HAP-1 (cell line): ENCODE measurements at regions not wholly inside any gene's neighbourhood (a gene's known extent, or its start where the extent isn't known, plus 50 kb on each side); places are given as distances from the start of the nearest gene placed in this dataset.

Source experiments
- DNase-seq, 2 experiments: peaks; one replicate each; pipeline ENCODE4 v3.0.0-alpha.2; 2016 to 2020; ENCODE audit warnings: low spot score in 2 of 2
- H3K27me3 ChIP-seq: fragments of 250-450 bp; sonication (Bioruptor Pico); 2 replicates; pipeline ENCODE4 v1.5.1; 2020; ENCODE audit warnings: low read depth, mild to moderate bottlenecking, moderate library complexity
- H3K36me3 ChIP-seq: fragments of 250-450 bp; sonication (Bioruptor Pico); replicated peaks from 2 replicates; pipeline ENCODE4 v1.5.1; 2020; ENCODE audit warnings: mild to moderate bottlenecking
- H3K4me1 ChIP-seq: fragments of 250-450 bp; sonication (Bioruptor Pico); 2 replicates; pipeline ENCODE4 v1.5.1; 2020; ENCODE audit warnings: mild to moderate bottlenecking
- H3K4me3 ChIP-seq: fragments of 250-450 bp; sonication (Bioruptor Pico); 2 replicates; pipeline ENCODE4 v1.5.1; 2020; ENCODE audit warnings: mild to moderate bottlenecking, moderate library complexity
- H3K9me3 ChIP-seq: fragments of 250-450 bp; sonication (Bioruptor Pico); 2 replicates; pipeline ENCODE4 v1.5.1; 2020; ENCODE audit warnings: mild to moderate bottlenecking, moderate library complexity
- in situ Hi-C: fragments of 300-500 bp; cut with MboI; formaldehyde crosslinking; loops from 3 replicates; pipeline ENCODE4 v1.14.3; 2020; ENCODE audit warnings: low sequenced_read_pairs, inconsistent platforms, mixed read lengths

- H3K4me3 ChIP-seq = no peak overlapping the region
- no peaks in the 10 kb centered on the region for H3K27me3 ChIP-seq
- H3K4me1 ChIP-seq = no peaks in the 10 kb centered on the region
- no peak for DNase-seq
- in situ Hi-C loops = no loop called here
- H3K9me3 ChIP-seq = no peaks in the 10 kb centered on the region
- H3K36me3 ChIP-seq = no peaks in the 10 kb centered on the region
These were observed 102.4 kb downstream of the EFNB2 start for GRCh38 chr13:106433066-106433465.

- no peaks in the 10 kb centered on the region for H3K36me3 ChIP-seq
- H3K9me3 ChIP-seq = no peaks in the 10 kb centered on the region
- no peaks in the 10 kb centered on the region for H3K4me1 ChIP-seq
- no peak for DNase-seq
- H3K4me3 ChIP-seq = no peak overlapping the region
- no peaks in the 10 kb centered on the region for H3K27me3 ChIP-seq
- in situ Hi-C loops = no loop called here
These were observed 102.8 kb downstream of the EFNB2 start for GRCh38 chr13:106432636-106433035.

- Histone ChIP-seq H3K4me3 (no peak overlapping the region), H3K27me3 (no peaks in the 10 kb centered on the region), H3K36me3 (no peaks in the 10 kb centered on the region), H3K9me3 (no peaks in the 10 kb centered on the region), H3K4me1 (no peaks in the 10 kb centered on the region)
- DNase-seq = no peak
- in situ Hi-C loops = no loop called here
These were observed 108.6 kb downstream of the EFNB2 start for GRCh38 chr13:106426909-106427308.

GRCh38 chr13:106425661-106426060, 109.8 kb downstream of the EFNB2 start:
- Histone ChIP-seq H3K27me3 (no peaks in the 10 kb centered on the region), H3K9me3 (no peaks in the 10 kb centered on the region), H3K4me1 (no peaks in the 10 kb centered on the region), H3K4me3 (no peak overlapping the region), H3K36me3 (no peaks in the 10 kb centered on the region)
- no peak for DNase-seq
- in situ Hi-C loops = no loop called here

- in situ Hi-C loops = no loop called here
- Histone ChIP-seq H3K36me3 (no peaks in the 10 kb centered on the region), H3K4me1 (no peaks in the 10 kb centered on the region), H3K9me3 (no peaks in the 10 kb centered on the region), H3K27me3 (no peaks in the 10 kb centered on the region), H3K4me3 (no peak overlapping the region)
- DNase-seq = no peak
These were observed 110.7 kb downstream of the EFNB2 start for GRCh38 chr13:106424805-106425204.

GRCh38 chr13:106423530-106423929, 111.9 kb downstream of the EFNB2 start:
- in situ Hi-C loops = no loop called here
- H3K36me3 ChIP-seq = no peaks in the 10 kb centered on the region

GRCh38 chr13:106418556-106418955, 116.9 kb downstream of the EFNB2 start:
- peaks cover 7% of the 10 kb centered on the region for H3K27me3 ChIP-seq
- in situ Hi-C loops = no loop called here
- H3K36me3 ChIP-seq = no peaks in the 10 kb centered on the region
- H3K9me3 ChIP-seq = no peaks in the 10 kb centered on the region
- no peaks in the 10 kb centered on the region for H3K4me1 ChIP-seq
- DNase-seq = no peak
- no peak overlapping the region for H3K4me3 ChIP-seq

More at GRCh38 chr13:106423530-106423929, 111.9 kb downstream of the EFNB2 start:
- Histone ChIP-seq H3K4me1 (no peaks in the 10 kb centered on the region), H3K9me3 (no peaks in the 10 kb centered on the region), H3K4me3 (no peak overlapping the region), H3K27me3 (peaks cover 7% of the 10 kb centered on the region)
- DNase-seq = no peak

- Histone ChIP-seq H3K36me3 (no peaks in the 10 kb centered on the region), H3K4me3 (no peak overlapping the region), H3K9me3 (no peaks in the 10 kb centered on the region), H3K27me3 (peaks cover 7% of the 10 kb centered on the region), H3K4me1 (no peaks in the 10 kb centered on the region)
- in situ Hi-C loops = no loop called here
- DNase-seq = no peak
These were observed 117.9 kb downstream of the EFNB2 start for GRCh38 chr13:106417467-106418110.

- no peaks in the 10 kb centered on the region for H3K9me3 ChIP-seq
- DNase-seq = peak in 1 of 2 experiments; percentile 10
These were observed 118.8 kb downstream of the EFNB2 start for GRCh38 chr13:106416645-106417044.

GRCh38 chr13:106415971-106416370, 119.5 kb downstream of the EFNB2 start:
- Histone ChIP-seq H3K36me3 (no peaks in the 10 kb centered on the region), H3K4me1 (no peaks in the 10 kb centered on the region), H3K27me3 (peaks cover 7% of the 10 kb centered on the region), H3K9me3 (no peaks in the 10 kb centered on the region), H3K4me3 (no peak overlapping the region)
- in situ Hi-C loops = no loop called here
- no peak for DNase-seq

More at GRCh38 chr13:106416645-106417044, 118.8 kb downstream of the EFNB2 start:
- H3K36me3 ChIP-seq = no peaks in the 10 kb centered on the region
- in situ Hi-C loops = no loop called here
- H3K4me1 ChIP-seq = no peaks in the 10 kb centered on the region
- no peak overlapping the region for H3K4me3 ChIP-seq
- peaks cover 7% of the 10 kb centered on the region for H3K27me3 ChIP-seq

GRCh38 chr13:106415442-106415841, 120.0 kb downstream of the EFNB2 start:
- H3K36me3 ChIP-seq = no peaks in the 10 kb centered on the region
- in situ Hi-C loops = no loop called here
- H3K4me3 ChIP-seq = no peak overlapping the region
- no peak for DNase-seq
- H3K9me3 ChIP-seq = 0 out of 2 replicates have a peak, but pooled peaks cover 2% of the 10 kb centered on the region
- no peaks in the 10 kb centered on the region for H3K4me1 ChIP-seq
- H3K27me3 ChIP-seq = peaks cover 7% of the 10 kb centered on the region

GRCh38 chr13:106407338-106407737, 128.1 kb downstream of the EFNB2 start:
- no peak for DNase-seq

GRCh38 chr13:106405731-106406130, 129.7 kb downstream of the EFNB2 start:
- no peak overlapping the region for H3K4me3 ChIP-seq
- H3K36me3 ChIP-seq = no peaks in the 10 kb centered on the region
- H3K27me3 ChIP-seq = peaks cover 11% of the 10 kb centered on the region; the same call in 1 of the 2 replicates
- 0 out of 2 replicates have a peak, but pooled peaks cover 2% of the 10 kb centered on the region for H3K9me3 ChIP-seq
- in situ Hi-C loops = no loop called here
- no peaks in the 10 kb centered on the region for H3K4me1 ChIP-seq
- DNase-seq = no peak

More at GRCh38 chr13:106407338-106407737, 128.1 kb downstream of the EFNB2 start:
- Histone ChIP-seq H3K4me1 (no peaks in the 10 kb centered on the region), H3K36me3 (no peaks in the 10 kb centered on the region), H3K27me3 (peaks cover 8% of the 10 kb centered on the region; the same call in 1 of the 2 replicates), H3K4me3 (no peak overlapping the region), H3K9me3 (0 out of 2 replicates have a peak, but pooled peaks cover 2% of the 10 kb centered on the region)
- in situ Hi-C loops = no loop called here

- DNase-seq = no peak
- Histone ChIP-seq H3K27me3 (peaks cover 11% of the 10 kb centered on the region; the same call in 1 of the 2 replicates), H3K9me3 (no peaks in the 10 kb centered on the region), H3K4me1 (no peaks in the 10 kb centered on the region), H3K36me3 (no peaks in the 10 kb centered on the region), H3K4me3 (no peak overlapping the region)
- in situ Hi-C loops = no loop called here
These were observed 132.2 kb downstream of the EFNB2 start for GRCh38 chr13:106403280-106403679.
